Mesendoderm (in vitro differentiated cells): ENCODE measurements at regions not wholly inside any gene's neighbourhood (a gene's known extent, or its start where the extent isn't known, plus 50 kb on each side); places are given as distances from the start of the nearest gene placed in this dataset.

Experiments used
- DNase-seq: peaks from one replicate; pipeline ENCODE4 v3.0.0; 2013
- H2AK5ac ChIP-seq: 2 replicates; pipeline ENCODE4 v1.6.1; 2013; ENCODE audit warnings: low read length, inconsistent platforms
- H2BK120ac ChIP-seq: 2 replicates; pipeline ENCODE4 v1.6.1; 2013; ENCODE audit warnings: low read depth, mild to moderate bottlenecking, low read length, moderate library complexity, mixed read lengths
- H2BK15ac ChIP-seq: replicated peaks from 2 replicates; pipeline ENCODE4 v1.6.1; 2013; ENCODE audit warnings: low read depth, mild to moderate bottlenecking, moderate library complexity
- H2BK5ac ChIP-seq: 2 replicates; pipeline ENCODE4 v1.6.1; 2013; ENCODE audit warnings: low read length, inconsistent platforms
- H3K18ac ChIP-seq: 2 replicates; pipeline ENCODE4 v1.6.1; 2013; ENCODE audit warnings: mild to moderate bottlenecking, low read length, mixed read lengths
- H3K23ac ChIP-seq: one replicate; pipeline ENCODE4 v1.6.1; 2013; ENCODE audit warnings: low read length
- H3K27ac ChIP-seq: 2 replicates; pipeline ENCODE4 v1.5.1; 2013; ENCODE audit warnings: low read depth, mild to moderate bottlenecking, inconsistent platforms, low read length, moderate library complexity
- H3K27me3 ChIP-seq: 2 replicates; pipeline ENCODE4 v1.6.1; 2013; ENCODE audit warnings: low read length, control low read depth, mild to moderate bottlenecking, inconsistent platforms; ENCODE audit not compliant: insufficient read depth, poor library complexity
- H3K36me3 ChIP-seq: 2 replicates; pipeline ENCODE4 v1.6.1; 2013; ENCODE audit warnings: low read length, inconsistent platforms; ENCODE audit not compliant: control insufficient read depth, insufficient read depth
- H3K4ac ChIP-seq: one replicate; pipeline ENCODE4 v1.6.1; 2013; ENCODE audit warnings: low read depth, mild to moderate bottlenecking, low read length, moderate library complexity
- H3K4me1 ChIP-seq: 2 replicates; pipeline ENCODE4 v1.6.1; 2013; ENCODE audit warnings: low read depth, low read length, inconsistent platforms; ENCODE audit not compliant: control insufficient read depth
- H3K4me2 ChIP-seq: 2 replicates; pipeline ENCODE4 v1.6.1; 2013; ENCODE audit warnings: low read length
- H3K4me3 ChIP-seq: 2 replicates; pipeline ENCODE4 v1.5.1; 2013; ENCODE audit warnings: mild to moderate bottlenecking, low read length
- H3K56ac ChIP-seq: one replicate; pipeline ENCODE4 v1.6.1; 2013; ENCODE audit warnings: low read length
- H3K79me1 ChIP-seq: 2 replicates; pipeline ENCODE4 v1.6.1; 2013; ENCODE audit warnings: low read length, inconsistent platforms
- H3K79me2 ChIP-seq: 2 replicates; pipeline ENCODE4 v1.6.1; 2013; ENCODE audit warnings: mild to moderate bottlenecking, low read length; ENCODE audit not compliant: control insufficient read depth, insufficient read depth
- H3K9ac ChIP-seq: 2 replicates; pipeline ENCODE4 v1.6.1; 2013; ENCODE audit warnings: low read length, inconsistent platforms
- H4K5ac ChIP-seq: one replicate; pipeline ENCODE4 v1.6.1; 2013; ENCODE audit warnings: low read length
- H4K8ac ChIP-seq: one replicate; pipeline ENCODE4 v1.6.1; 2013; ENCODE audit warnings: low read depth, mild to moderate bottlenecking, control low read depth, low read length, moderate library complexity
- WGBS: extraction: QIAGEN DNeasy Blood & Tissue Kit; methylation state at CpG from one replicate; pipeline ENCODE4 v1.1.7; 2013; ENCODE audit warnings: low lambda C conversion rate, missing lambda C conversion rate; ENCODE audit not compliant: insufficient coverage; ENCODE audit errors: extremely low coverage; 5-methylcytosine and 5-hydroxymethylcytosine counted together

GRCh38 chr4:171710743-171711142, 102.5 kb upstream of the GALNTL6 start:
- Histone ChIP-seq H2AK5ac (no peak overlapping the region), H3K4ac (no peak overlapping the region), H3K4me2 (no peak overlapping the region), H3K27ac (no peak overlapping the region), H4K8ac (no peak overlapping the region), H3K79me2 (no peaks in the 10 kb centered on the region), H3K18ac (no peak overlapping the region), H4K5ac (no peak overlapping the region), H3K27me3 (no peaks in the 10 kb centered on the region), H3K9ac (no peak overlapping the region), H3K4me3 (no peak overlapping the region), H3K36me3 (no peaks in the 10 kb centered on the region), H2BK5ac (no peak overlapping the region), H3K4me1 (no peaks in the 10 kb centered on the region), H3K23ac (no peak overlapping the region), H3K79me1 (no peaks in the 10 kb centered on the region), H2BK15ac (no peak overlapping the region), H2BK120ac (no peak overlapping the region), H3K56ac (no peak overlapping the region)
- DNase-seq = no peak
- WGBS = no CpG with 5 or more reads among the region's 1 CpG

- H2BK120ac ChIP-seq = no peak overlapping the region
- no peaks in the 10 kb centered on the region for H3K36me3 ChIP-seq
- no peak overlapping the region for H3K9ac ChIP-seq
- no peak overlapping the region for H3K23ac ChIP-seq
- H3K4me3 ChIP-seq = no peak overlapping the region
- DNase-seq = no peak
- H2BK5ac ChIP-seq = no peak overlapping the region
- H3K4me1 ChIP-seq = no peaks in the 10 kb centered on the region
- H3K4ac ChIP-seq = no peak overlapping the region
- no peak overlapping the region for H3K56ac ChIP-seq
- no peak overlapping the region for H3K18ac ChIP-seq
- H4K5ac ChIP-seq = no peak overlapping the region
- H3K27me3 ChIP-seq = no peaks in the 10 kb centered on the region
- H3K79me2 ChIP-seq = no peaks in the 10 kb centered on the region
- no peak overlapping the region for H2BK15ac ChIP-seq
- no peak overlapping the region for H3K4me2 ChIP-seq
- no peaks in the 10 kb centered on the region for H3K79me1 ChIP-seq
- H3K27ac ChIP-seq = no peak overlapping the region
- no CpG with 5 or more reads among the region's 4 CpGs for WGBS
- no peak overlapping the region for H2AK5ac ChIP-seq
- no peak overlapping the region for H4K8ac ChIP-seq
Observed at GRCh38 chr4:171676555-171677215, 136.5 kb upstream of the GALNTL6 start.

- no peak overlapping the region for H3K4me3 ChIP-seq
- H3K27ac ChIP-seq = no peak overlapping the region
- no peak overlapping the region for H4K8ac ChIP-seq
- no peak overlapping the region for H3K9ac ChIP-seq
- no peak overlapping the region for H3K56ac ChIP-seq
- H2AK5ac ChIP-seq = no peak overlapping the region
- H3K4ac ChIP-seq = no peak overlapping the region
- H4K5ac ChIP-seq = no peak overlapping the region
- H3K23ac ChIP-seq = no peak overlapping the region
- no CpG with 5 or more reads among the region's 11 CpGs for WGBS
- no peaks in the 10 kb centered on the region for H3K4me1 ChIP-seq
- H2BK120ac ChIP-seq = no peak overlapping the region
- H3K79me2 ChIP-seq = no peaks in the 10 kb centered on the region
- H3K79me1 ChIP-seq = no peaks in the 10 kb centered on the region
- no peak overlapping the region for H2BK5ac ChIP-seq
- H3K4me2 ChIP-seq = no peak overlapping the region
- H3K36me3 ChIP-seq = no peaks in the 10 kb centered on the region
- no peak overlapping the region for H2BK15ac ChIP-seq
- H3K18ac ChIP-seq = no peak overlapping the region
- no peaks in the 10 kb centered on the region for H3K27me3 ChIP-seq
- DNase-seq = no peak
Observed at GRCh38 chr4:171674781-171675180, 138.4 kb upstream of the GALNTL6 start.

- no peak overlapping the region for H4K5ac ChIP-seq
- no peaks in the 10 kb centered on the region for H3K79me1 ChIP-seq
- no peak overlapping the region for H3K9ac ChIP-seq
- WGBS = 100% methylated on average over 1 of the region's 3 CpGs
- H3K27me3 ChIP-seq = no peaks in the 10 kb centered on the region
- H2BK5ac ChIP-seq = no peak overlapping the region
- no peaks in the 10 kb centered on the region for H3K36me3 ChIP-seq
- H2BK15ac ChIP-seq = no peak overlapping the region
- H3K4me2 ChIP-seq = no peak overlapping the region
- no peak overlapping the region for H3K23ac ChIP-seq
- H3K56ac ChIP-seq = no peak overlapping the region
- H3K4me3 ChIP-seq = no peak overlapping the region
- no peak overlapping the region for H3K27ac ChIP-seq
- no peak overlapping the region for H2BK120ac ChIP-seq
- no peak overlapping the region for H4K8ac ChIP-seq
- H2AK5ac ChIP-seq = no peak overlapping the region
- H3K18ac ChIP-seq = no peak overlapping the region
- no peak for DNase-seq
- H3K4me1 ChIP-seq = no peaks in the 10 kb centered on the region
- no peaks in the 10 kb centered on the region for H3K79me2 ChIP-seq
- H3K4ac ChIP-seq = no peak overlapping the region
Observed at GRCh38 chr4:171668403-171668802, 144.8 kb upstream of the GALNTL6 start.

- H2BK120ac ChIP-seq = no peak overlapping the region
- H3K4me1 ChIP-seq = no peaks in the 10 kb centered on the region
- no peak overlapping the region for H3K56ac ChIP-seq
- no peaks in the 10 kb centered on the region for H3K79me1 ChIP-seq
- no peak overlapping the region for H2AK5ac ChIP-seq
- no peaks in the 10 kb centered on the region for H3K79me2 ChIP-seq
- DNase-seq = no peak
- no peak overlapping the region for H3K18ac ChIP-seq
- H3K27ac ChIP-seq = no peak overlapping the region
- no peak overlapping the region for H3K4me3 ChIP-seq
- no peaks in the 10 kb centered on the region for H3K36me3 ChIP-seq
- H3K9ac ChIP-seq = no peak overlapping the region
- no peak overlapping the region for H4K5ac ChIP-seq
- H3K23ac ChIP-seq = no peak overlapping the region
- no peak overlapping the region for H3K4me2 ChIP-seq
- H2BK15ac ChIP-seq = no peak overlapping the region
- H3K4ac ChIP-seq = no peak overlapping the region
- H2BK5ac ChIP-seq = no peak overlapping the region
- no peak overlapping the region for H4K8ac ChIP-seq
- no peaks in the 10 kb centered on the region for H3K27me3 ChIP-seq
Observed at GRCh38 chr4:171667906-171668305, 145.3 kb upstream of the GALNTL6 start.

GRCh38 chr4:171651071-171651470, 162.1 kb upstream of the GALNTL6 start:
- Histone ChIP-seq H3K79me2 (no peaks in the 10 kb centered on the region), H4K5ac (no peak overlapping the region), H4K8ac (no peak overlapping the region), H3K9ac (no peak overlapping the region), H3K4me1 (no peaks in the 10 kb centered on the region), H3K56ac (no peak overlapping the region), H2BK120ac (no peak overlapping the region), H3K79me1 (no peaks in the 10 kb centered on the region), H2BK15ac (no peak overlapping the region), H3K18ac (no peak overlapping the region), H3K4ac (no peak overlapping the region), H3K23ac (no peak overlapping the region), H3K36me3 (no peaks in the 10 kb centered on the region), H2BK5ac (no peak overlapping the region), H3K27ac (no peak overlapping the region), H3K4me2 (no peak overlapping the region), H3K4me3 (no peak overlapping the region), H3K27me3 (no peaks in the 10 kb centered on the region), H2AK5ac (no peak overlapping the region)
- no peak for DNase-seq
- WGBS = no CpG with 5 or more reads among the region's 6 CpGs
